GM18519 (cell line): ENCODE measurements at regions not wholly inside any gene's neighbourhood (a gene's known extent, or its start where the extent isn't known, plus 50 kb on each side); places are given as distances from the start of the nearest gene placed in this dataset.
"Not testable (repeated sequence)": the region's sequence is repeated elsewhere in the genome, so short reads cannot be mapped to it uniquely, and the experiment has no call there.

ENCODE experiments used
- ATAC-seq: cut with Tn5 transposase; IDR thresholded peaks from one replicate; pipeline ENCODE4 v1.9.1; 2021; ENCODE audit warnings: mild to moderate bottlenecking, moderate library complexity; ENCODE audit not compliant: unreplicated experiment, low FRiP score

DNA sequence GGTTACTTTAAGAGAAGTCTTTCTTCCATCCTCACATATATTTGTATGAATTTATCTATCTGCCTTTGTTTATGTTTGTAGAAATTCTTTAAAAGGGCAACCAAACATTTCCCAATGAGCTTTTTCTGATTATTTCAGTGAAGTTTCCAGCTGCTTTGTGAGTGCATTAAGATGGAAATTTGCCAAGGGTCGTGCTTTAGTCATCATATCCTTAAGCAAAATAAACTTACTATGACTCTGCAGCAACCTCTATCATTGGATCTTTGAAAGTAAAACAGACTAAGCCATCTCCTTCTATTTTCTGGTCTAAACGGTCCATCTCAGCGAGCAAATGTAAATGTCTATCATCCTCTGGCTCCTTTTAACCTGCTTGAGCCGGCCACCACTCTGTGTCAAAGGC lies 489.3 kb downstream of the SOX11 start:
- ATAC-seq, result no peak

- ATAC-seq, result no peak
Measured at GRCh38 chr2:6181926-6182325, 489.7 kb downstream of the SOX11 start.

DNA sequence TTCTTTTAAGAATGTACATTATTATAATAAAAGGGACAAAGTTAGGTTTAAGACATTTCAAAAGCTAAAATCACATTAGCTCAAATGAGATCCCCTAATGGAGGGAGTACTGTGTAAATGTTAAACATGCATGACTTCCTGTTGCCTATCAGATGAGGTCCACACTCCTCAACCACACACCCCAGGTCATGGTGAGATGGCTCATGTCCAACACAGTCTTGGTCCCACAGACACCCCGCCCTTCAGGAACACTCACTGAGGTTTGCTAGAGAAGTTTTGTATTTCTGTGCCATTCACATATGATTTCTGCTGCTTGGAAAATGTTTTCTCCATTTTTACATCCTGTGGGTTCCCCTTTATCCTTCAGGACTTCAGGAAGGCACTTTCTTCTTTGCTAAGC lies 491.0 kb downstream of the SOX11 start:
- no peak for ATAC-seq

DNA sequence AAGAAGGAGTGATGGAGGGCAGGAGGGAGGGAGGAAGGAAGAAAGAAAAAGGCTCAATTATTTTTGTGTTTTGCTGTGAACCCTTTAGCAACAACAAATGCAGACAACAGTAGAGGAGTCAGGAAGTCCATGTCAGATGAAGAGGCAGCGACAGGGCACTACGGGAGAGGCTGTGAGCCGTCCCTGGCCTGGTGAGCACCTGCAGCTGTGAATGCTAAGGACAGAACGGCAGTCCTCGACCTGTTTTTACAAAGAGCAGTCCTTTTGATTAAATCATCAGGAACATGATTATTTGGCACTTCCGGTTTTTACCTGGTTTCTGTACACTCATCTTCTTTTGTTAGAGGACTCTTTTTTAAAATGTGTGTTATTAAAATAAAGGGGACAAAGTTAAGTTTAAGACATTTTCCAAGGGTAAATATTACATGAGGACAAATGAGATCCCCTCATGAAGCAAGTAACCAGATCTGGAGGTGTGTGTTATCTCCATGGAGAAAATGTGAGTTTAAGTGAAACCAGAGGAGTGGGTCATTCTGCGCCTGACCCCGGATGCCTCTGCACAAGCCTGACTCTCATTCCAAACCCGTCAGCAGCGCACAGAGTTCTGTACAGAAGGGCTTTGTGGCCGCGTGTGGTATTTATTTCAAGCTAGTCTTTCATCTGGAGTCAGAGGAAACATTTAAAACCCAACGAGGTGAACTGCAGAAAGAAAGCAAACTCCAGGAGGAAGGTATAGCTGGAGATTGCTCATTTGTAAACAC lies 492.5 kb downstream of the SOX11 start:
- no peak for ATAC-seq

DNA sequence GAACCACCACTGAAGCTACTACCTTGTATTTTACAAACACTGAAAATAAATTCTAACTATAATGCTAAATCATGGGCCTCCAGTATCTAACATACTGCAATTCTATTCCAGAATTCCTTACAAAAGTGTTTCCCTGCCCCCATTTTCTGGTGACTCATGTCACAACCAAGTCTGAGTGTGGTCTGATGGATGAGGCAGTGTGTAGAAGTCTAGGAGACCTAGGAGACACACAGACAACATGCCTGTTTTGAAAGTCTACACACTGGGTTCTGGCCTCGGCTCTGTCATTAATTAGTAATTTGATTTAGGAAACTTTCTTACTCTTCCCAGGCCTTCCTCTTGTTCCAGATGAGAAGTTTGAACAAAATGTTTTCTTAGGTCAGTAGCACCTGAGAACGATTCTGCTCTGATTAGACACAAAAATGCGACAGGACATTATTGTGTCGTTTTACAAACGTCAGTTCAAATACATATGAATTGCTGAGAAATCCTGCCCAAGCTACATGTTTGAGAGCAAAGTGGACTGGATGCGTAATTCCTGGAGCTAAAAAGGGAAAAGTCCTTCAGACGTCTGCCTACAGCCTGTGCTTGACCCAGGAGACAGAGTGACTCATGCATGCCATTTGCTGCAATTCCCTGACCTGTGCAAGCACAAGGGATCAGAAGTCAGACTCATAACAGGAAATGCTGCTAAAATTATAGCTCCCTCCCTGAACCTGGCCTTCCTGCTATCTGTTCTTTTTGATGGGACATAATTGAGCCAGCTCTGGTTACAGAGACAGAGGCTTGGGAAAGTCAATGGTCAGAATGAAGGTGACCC lies 494.4 kb downstream of the SOX11 start:
- no peak for ATAC-seq

DNA sequence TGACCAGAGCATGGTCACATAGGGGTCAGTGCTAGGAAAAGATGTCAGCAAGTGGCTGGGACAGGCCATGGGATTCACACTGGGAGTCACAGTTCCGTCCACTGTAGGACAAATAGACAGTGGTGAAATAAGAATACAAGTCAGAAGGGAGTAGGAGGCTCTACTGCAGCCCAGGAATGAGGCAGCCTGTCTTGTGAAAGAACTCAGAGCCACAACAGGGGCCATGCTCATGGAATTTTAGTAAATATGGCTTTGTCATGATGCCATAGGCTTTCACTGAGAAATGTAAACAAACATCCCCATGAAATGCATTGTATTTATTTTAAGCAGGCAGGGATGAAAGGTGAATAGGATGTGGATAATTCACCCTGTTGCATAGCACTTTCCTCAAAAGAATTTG lies 504.3 kb downstream of the SOX11 start:
- ATAC-seq, result no peak

DNA sequence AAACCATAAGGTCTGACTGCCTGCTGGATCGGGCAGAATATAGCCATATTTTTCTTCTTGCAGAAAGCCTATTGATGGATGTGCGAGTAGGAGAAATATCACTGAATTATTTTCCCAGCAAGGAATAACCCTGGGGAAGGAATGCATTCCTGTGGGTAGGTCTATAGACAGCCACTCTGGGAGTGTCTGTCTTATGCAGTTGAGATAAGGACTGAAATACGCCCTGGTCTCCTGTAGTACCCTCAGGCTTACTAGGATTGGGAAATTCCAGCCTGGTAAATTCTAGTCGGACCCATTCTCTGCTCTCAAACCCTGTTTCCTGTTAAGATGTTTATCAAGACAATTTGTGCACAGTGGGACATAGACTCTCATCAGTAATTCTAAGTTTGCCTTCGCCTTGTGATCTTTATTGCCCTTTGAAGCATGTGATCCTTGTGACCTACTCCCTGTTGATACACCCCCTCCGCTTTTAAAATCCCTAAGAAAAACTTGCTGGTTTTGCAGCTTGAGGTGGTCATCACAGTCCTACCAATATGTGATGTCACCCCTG lies 506.3 kb downstream of the SOX11 start:
- not testable (repeated sequence) for ATAC-seq

GRCh38 chr2:6202756-6203155 lies 510.6 kb downstream of the SOX11 start:
- ATAC-seq, result no peak

DNA sequence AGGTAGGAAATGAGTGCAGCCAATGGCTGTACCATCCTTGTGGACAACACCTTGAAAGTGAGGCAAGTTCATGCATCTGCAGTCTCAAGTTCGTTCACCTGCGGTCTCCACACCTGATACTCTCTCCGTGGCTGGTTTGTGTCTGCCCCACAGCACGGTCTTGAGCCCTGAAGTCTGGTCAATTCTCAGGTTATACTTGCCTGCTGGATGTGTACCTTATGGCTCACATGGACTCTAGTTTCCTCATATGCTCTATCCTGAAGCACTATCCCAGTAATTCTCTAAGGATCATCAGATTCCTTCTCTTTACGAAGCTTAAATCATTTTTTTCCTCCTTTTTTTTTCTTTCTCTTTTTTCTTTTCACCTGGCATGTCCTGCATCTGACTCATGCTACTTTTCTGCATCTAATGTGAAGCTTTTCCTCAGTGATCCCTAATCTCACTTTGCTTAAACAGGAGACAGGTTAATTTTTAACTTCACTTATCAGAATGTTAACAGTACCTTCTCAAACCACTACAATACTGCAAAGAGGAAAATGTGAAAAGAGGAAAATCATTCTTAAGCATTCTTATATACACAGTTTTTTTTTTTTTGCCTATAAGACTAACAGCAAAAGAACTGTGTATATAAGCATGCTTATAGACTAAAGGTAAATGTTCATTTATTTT lies 511.2 kb downstream of the SOX11 start:
- no peak for ATAC-seq

DNA sequence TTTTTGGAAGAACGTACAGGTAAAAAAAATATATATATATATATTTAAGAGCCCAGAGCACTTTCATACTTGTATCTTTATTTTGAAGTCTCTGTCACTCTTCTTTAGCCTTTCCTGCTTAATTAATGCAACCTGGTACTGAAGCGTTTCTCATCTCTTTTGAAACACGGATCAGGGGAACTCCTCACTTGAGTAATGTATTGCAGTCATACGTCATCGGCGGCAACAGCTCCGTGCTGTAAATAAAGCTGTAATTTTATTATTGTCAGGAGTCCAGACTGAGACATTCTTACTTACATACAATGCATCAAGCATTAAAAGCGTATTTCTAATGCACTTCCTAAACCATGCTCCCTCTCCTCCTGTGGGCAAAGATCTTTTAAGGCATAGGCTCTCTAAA lies 514.7 kb downstream of the SOX11 start:
- ATAC-seq, result no peak

DNA sequence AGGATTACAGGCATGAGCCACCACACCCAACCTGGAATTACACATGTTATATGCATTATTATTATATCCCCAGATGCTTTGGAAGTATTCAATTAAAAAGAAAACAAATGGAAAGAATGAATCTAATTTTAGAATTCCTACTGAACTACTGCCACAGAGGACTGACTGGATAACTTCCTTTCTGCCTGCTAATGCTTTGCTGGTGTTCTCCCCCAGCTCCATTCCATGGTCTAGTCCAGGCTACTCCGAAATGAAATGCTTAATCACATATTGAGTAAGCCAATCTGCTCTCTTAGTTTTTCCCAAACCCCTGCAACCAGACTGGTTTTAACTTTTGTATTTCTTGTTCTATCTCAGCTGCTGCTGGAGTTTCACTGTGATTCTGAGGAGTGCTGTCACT lies 519.1 kb downstream of the SOX11 start:
- no peak for ATAC-seq

DNA sequence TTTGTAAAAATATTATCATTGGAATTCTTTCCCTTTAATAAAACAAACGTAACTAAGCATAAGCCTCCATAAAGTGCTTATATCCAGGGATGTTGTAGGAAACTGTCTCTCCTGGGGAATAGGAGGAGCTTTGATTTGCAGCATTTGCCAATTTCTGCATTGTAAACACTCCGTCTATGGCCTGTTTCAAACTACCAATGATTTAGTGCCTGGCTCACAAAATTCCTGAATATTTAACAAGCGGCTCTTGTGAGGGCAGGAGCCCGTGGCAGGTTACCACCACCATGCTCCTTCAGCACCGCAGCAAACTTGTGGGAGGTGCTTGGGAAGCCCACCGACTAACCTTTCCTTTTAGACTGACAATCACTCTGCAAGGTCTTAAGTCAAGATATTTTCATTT lies 520.3 kb downstream of the SOX11 start:
- ATAC-seq, result no peak

GRCh38 chr2:6213056-6213780 lies 521.0 kb downstream of the SOX11 start:
- ATAC-seq, result no peak

DNA sequence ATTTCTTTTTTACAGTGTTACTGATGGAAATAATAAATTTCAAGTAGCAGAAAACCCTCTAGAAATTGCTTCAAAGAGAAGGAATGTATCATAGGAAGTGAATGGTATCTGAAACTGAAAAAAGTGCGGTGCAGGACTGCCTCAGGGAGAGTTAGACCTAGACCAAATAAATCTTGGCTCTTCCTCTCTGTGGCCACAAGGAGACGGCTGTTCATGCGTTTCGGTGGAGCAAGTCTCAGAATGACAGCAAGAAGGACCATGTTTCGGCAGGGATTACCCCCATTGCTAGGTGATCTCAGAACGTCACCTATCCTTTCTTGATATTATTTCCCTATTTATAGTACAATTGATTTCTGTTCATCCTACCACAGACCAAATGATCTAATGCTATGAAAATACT lies 522.3 kb downstream of the SOX11 start:
- no peak for ATAC-seq

DNA sequence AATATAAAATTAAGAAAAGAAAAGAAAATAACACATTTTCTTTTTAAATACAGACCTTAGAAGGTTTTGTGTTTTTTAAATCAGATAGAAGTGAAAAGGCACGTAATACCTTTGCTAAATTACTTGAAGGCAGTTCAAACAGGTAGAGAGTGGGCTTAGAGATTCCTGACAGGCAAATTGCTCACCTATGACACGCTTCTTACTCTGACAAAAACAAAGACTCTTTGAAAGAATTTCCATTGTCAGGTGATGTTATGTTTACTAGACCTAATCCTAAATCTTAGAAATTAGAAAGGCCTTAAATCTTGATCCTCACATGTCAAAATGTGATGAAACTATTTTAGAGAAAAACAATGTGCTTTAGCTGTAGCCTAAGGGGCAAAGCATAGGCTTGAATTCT lies 522.9 kb downstream of the SOX11 start:
- ATAC-seq, result no peak

DNA sequence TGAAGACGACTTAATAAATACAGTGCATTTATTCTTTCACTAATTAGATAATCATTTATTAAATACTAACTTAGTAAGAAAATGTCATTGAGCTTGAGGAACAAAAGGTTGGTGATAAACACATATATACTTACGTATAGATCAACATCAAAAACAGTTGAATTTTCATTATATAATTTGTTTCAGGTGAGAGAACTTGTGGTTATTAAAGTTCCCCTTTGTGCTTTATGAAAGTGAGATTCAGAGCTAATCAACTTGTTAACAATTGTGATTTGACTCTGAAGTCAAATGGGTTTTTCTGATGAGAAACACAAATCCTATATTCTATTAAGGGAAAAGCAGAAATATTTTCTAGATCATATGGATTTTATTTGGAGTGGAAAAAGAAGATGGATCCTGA lies 524.0 kb downstream of the SOX11 start:
- ATAC-seq, result no peak

DNA sequence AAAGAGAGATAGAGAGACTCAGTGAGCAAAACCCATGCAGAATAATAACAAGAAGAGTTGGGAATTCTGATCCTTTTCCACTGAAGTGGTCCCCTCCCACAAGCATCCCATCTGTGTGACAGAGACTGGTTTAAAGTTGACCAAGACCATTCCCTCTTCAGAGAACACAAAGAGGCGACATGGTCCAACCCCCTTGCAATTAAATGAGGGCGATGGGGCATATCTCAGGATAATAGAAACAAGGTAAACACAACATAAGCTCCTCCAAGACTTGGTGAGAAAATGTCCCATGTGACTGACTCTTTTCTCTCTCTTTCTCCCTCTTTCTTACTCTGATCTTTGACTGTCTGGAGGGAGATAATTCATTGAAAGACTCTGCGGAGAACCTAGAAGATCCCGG lies 526.7 kb downstream of the SOX11 start:
- no peak for ATAC-seq

- ATAC-seq, result no peak
Measured at GRCh38 chr2:6219906-6220305, 527.7 kb downstream of the SOX11 start.

DNA sequence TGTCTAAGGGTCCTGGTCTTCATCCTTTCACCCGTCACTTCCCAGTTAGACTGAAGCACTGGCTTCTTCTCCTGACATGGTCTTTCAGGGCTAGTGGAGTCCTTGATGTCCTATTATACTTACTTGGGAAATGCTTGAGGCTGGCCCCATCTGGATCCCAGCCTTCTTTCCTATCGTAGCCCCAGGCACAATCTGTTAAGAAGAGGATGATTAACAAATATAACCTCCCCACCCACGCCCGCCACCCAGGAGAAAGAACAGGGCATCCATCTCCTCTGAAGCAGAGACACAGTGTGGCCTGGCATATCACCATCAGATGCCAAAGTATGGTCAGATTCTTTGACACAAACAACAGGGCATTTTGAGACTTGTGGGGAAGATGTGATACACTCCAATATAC lies 530.1 kb downstream of the SOX11 start:
- ATAC-seq, result no peak

DNA sequence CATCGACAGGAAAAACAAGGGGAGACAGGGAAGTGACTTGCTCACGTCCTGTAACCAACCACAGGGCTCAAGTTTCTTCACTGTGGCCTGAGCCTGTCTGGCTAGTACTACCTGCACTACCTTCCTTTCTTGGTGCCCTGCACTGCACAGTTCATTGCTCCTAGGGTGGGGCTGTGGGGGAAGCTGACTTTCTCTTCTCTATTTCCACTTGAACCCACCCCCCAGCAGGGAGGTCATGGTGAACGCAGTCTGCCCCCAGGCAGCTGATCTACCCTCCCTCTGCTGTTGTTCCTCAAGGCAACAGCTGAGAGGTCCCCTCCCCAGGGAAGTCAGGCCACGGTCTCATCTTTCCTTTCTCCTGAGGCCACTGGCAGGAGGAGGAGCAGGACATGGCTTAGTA lies 532.1 kb downstream of the SOX11 start:
- ATAC-seq, result peak; percentile 81

GRCh38 chr2:6228251-6228650 lies 536.1 kb downstream of the SOX11 start:
- ATAC-seq, result no peak
